ENCODE measurements at regions not wholly inside any gene's neighbourhood (a gene's known extent, or its start where the extent isn't known, plus 50 kb on each side); places are given as distances from the start of the nearest gene placed in this dataset.

DNA sequence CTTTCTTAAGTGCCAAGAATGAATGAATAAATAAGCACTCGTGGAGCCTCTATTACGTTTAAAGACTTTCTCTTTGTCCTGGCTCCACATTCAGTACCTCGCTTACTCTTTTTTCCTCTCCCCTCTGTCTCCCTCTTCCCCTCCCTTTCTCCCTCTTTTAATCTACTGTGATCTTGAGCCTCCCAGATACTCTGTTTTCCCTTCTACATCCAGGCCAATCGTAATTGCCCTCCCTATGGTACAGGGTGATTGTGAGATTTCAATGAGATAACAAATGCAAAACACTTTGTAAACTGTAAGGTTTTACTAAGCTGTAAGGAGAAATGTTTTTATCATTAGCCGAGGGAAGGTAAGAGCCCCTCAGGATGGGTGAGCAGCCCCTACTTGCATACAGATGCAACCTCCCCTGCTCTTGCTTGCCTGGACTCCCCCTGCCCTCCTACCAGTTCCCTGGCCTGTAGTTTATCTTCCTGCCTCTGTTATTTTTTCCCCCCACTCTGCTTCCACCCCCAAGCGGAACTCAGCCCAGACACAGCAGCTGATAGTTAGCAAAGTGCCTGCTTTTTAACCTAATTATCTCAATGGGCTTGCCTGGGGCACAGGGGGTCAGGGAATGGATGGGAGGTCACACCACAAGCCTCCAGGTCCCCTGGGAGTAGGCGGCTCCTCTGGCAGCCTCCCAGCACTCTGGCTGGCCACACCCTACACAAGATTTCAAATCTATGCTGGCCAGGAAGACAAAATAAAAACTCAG, 76.9 kb upstream of the CADM1 start:
- DNase-seq (ENCODE audit: low read depth in 3 of 3, low spot score in 2 of 3) = no peak

DNA sequence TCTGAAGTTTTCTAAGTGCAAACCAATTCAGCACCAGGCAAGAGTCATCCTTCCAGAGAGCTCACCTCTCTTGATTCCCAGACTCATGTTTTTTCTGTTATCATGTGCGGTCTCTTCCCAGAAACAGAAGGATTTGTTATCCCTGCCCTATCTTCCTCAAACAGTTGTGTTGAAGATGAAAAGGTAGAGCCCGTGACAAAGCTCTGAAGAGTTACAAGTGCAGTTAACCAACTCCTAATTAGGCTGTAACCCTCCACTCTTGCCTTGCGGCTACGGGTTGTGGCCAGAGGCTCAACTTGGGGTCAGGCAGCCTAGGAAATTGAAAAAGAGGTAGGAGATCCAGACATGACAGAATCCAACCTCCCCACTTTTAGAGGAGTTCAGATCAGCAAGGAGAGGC, 76.2 kb upstream of the CADM1 start:
- DNase-seq (ENCODE audit: low read depth in 3 of 3, low spot score in 2 of 3) = no peak

DNA sequence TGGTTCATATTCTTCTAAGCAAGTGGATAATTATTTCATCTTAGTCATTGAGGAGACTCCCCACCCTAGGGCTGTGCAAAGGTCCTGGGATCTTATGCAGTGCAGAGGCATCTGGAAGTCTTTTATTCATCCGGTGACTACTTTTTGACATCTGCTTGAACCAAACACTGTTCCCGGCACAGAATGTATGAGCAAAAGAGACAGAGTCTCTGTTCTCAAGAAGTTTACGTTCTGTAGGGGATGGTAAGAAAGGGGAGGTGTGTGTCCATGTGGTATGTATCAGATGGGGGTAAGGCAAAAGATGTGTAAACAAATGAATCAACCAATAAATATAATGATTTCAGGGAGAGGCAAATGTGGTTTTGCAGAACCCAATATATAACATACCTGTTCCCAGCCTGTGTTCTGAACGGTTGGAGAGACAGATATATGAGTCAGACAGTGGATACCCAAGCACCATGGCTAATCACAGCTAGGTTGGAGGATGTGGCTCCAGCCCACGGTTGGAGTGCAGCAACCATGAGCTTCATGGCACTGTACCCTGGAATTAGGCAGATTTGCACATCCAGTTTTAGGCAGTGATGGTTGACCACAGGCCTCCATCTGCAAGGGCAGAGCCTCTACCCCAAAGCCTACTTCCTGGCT, 75.1 kb upstream of the CADM1 start:
- DNase-seq (ENCODE audit: low read depth in 3 of 3, low spot score in 2 of 3) = no peak

DNA sequence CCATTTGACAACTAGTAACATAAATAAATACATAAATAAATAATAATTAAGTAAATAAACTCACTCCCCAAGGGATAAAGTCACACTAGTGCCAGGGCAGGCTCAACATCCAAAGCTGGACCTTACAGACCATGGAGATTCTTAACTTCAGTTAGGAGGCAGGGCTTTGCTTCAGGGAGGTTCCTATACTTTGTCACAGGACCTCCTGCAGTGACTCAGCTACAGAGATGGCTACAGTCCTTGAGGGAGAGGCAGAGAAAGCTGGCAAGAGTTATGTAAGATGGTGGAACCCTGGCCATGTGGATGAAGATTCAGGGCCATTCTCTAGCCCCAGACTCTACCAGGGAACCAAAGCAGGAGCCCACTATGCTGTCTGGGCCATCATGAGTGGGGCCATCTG, 74.1 kb upstream of the CADM1 start:
- DNase-seq (ENCODE audit: low read depth in 3 of 3, low spot score in 2 of 3) = no peak

DNA sequence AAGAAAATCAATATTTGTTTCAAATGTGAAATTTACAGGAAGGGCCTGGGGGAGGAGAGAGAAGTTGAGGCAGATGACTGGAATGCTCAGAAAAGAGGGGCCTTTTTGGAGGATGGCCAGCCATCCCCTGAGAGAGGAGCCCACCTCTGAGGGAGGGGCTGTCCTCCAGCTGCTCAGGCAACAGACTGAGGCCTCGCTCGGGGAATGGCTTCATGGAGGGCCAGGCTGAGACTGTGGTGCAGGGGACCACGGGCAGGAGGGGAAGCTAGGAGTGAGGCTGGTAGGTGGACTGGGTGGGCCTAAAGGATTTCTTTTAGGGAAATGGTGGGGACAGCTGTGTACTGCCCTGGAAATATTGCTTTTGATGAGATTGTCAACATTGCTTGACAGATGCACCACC, 73.5 kb upstream of the CADM1 start:
- DNase-seq (ENCODE audit: low read depth in 3 of 3, low spot score in 2 of 3) = no peak

DNA sequence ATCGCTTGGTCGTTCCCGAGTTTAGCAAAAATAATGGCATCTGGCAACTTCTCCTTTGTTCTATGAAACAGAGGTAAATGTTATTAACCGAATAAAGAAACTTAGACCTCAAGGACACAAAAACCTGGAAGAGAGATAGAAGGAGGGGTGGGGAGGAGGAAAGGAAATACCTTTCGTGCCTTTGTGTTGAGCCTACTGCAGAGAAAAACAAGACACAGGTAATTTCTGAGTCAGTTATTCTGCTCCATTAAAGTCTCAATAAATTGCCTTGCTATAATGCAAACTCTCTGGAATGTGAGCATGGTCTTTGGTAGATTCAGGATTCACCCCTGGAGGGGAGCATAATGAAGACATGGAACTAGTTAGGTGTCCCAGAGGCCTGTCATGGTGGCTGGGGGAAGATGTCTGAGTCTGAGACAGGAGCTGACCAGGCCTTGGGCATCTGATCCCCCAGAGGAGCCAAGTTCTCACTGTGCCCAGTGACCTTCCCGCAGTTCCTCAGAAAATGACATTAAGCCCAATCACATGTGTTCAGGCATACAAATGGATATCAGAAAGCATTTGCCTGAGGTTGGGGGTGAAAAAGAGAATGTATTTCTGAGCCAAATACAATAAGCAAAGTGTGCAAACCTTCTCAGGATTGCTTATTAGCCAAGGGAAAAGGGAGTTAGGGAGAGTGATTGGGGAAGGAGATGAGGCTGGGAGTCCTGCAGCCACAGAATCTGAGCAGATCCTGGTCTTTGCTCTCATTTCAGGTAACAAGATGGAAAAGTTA, 72.6 kb upstream of the CADM1 start:
- no peak for DNase-seq (ENCODE audit: low read depth in 3 of 3, low spot score in 2 of 3)

- DNase-seq (ENCODE audit: low read depth in 3 of 3, low spot score in 2 of 3) = no peak
Observed at GRCh38 chr11:115572551-115572950, 68.3 kb upstream of the CADM1 start.

DNA sequence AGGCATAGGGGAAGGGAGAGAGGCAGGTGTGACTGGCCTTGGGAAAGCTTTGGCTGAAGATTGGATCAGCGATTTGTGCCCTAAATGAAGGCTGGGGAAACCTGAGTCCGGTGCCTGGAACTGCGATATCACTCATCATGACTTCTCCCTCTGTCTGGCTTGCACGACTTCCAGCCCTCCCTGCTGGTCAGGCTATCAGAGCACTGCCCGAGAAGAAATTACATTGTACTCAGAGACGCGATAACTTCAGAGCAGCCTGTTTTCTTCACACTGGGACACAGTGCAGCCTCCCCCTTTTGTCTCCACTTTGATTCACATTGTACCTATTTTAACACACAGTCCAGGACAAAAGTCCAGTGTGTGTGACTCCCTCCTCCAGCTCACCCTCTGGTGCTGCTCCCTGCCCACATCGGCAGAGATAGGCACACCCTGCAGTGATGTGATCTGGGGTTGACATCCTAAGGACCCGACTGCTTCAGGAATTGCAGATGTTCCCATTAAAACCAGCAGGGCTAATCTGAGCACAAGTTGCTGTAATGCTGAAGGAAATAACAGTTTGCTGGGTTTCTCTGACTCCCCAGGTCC, 62.1 kb upstream of the CADM1 start:
- DNase-seq (ENCODE audit: low read depth in 3 of 3, low spot score in 2 of 3) = no peak

- DNase-seq (ENCODE audit: low read depth in 3 of 3, low spot score in 2 of 3) = no peak
Observed at GRCh38 chr11:115564851-115565250, 60.6 kb upstream of the CADM1 start.

DNA sequence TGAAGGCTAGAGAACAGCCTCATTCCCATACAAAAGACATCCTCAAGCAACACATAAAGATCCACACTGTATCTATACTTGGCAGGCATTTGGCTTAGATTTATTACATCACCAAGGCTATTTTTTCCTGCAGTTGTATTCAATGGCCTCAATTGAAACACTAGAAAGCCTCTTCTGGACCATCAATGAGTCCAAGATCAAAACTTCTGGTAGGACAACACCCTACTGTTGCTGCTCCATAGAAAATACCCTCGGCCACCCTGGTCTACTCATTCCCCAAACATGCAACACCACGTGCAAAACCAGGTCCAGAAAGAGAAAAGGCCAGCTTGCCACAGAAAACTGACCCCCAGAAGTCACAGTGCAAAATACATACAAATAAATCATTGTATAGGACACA, 56.9 kb upstream of the CADM1 start:
- no peak for DNase-seq (ENCODE audit: low read depth in 3 of 3, low spot score in 2 of 3)

DNA sequence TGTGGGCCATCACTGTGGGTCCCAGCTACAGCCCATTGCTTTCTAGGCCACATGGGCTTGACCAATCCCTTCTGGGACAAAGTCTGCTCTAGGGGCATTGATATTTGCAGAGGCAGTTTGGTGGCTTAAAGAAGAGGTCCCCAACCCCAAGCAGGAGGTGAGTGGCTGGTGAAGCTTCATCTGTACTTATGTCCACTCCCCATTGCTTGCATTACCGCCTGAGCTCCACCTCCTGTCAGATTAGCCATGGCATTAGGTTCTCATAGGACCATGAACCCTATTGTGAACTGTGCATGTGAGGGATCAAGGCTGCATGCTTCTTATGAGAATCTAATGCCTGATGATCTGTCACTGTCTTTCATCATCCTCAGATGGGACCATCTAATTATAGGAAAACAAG, 54.4 kb upstream of the CADM1 start:
- no peak for DNase-seq (ENCODE audit: low read depth in 3 of 3, low spot score in 2 of 3)

- no peak for DNase-seq (ENCODE audit: low read depth in 3 of 3, low spot score in 2 of 3)
Observed at GRCh38 chr11:115557681-115558080, 53.5 kb upstream of the CADM1 start.

- no peak for DNase-seq (ENCODE audit: low read depth in 3 of 3, low spot score in 2 of 3)
Observed at GRCh38 chr11:115556984-115557383, 52.8 kb upstream of the CADM1 start.

DNA sequence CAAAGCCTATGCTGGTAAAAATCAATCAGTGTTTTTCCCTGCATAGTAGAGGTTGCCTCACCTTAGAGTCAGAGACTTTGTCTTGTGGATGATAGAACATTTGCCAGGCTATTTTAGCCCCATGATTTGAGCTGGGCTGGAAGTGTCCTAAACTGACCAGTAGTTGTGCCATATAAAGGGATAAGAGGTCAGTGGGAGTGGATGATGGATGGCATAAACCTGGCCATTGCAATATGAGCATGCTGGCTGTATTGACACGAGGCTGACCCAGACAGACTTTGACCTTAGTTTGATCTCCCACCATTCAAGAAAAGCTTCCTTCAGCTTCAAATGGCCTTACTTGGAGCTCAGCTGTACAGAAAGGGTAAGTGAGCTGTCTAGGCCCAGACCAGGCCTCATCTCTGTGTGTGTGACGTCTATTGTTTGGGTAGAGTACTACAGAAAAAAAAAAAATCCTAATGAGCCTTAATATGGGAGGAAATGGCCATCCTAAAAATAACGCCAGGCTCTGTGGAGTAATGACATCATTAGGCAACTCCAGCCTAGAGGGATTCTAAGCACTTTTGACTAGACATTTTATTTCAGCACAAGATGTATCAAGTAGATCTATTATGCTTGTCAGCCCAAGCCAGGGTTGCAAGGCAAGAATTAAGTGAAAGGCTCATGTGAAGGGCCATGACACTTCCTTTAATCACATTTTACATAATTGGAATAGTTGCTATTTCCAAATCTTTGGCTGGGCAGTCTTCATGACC, 51.3 kb upstream of the CADM1 start:
- DNase-seq (ENCODE audit: low read depth in 3 of 3, low spot score in 2 of 3) = no peak
